ENCODE measurements at regions not wholly inside any gene's neighbourhood (a gene's known extent, or its start where the extent isn't known, plus 50 kb on each side); places are given as distances from the start of the nearest gene placed in this dataset.

DNA sequence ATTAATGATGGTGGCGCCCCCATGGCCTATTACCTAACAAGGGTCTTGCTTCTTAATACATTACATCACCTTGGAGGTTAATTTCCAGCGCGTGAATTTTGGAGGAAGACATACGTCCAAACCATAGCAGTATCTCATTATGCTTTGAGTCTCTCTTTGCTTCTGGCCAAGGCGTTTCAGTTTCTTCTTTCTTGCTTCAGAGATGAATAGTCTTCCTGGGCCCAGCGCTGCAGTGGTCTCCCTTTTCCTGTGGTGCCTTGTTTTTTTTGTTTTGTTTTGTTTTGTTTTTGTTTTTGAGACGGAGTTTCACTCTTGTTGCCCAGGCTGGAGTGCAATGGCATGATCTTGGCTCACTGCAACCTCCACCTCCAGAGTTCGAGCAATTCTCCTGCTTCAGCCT lies 268.4 kb downstream of the SOX4 start:
- no peak overlapping the region for H2BK20ac ChIP-seq (ENCODE audit: low read depth, low read length, poor library complexity, severe bottlenecking)
- Mint-ChIP-seq H3K4me1 (peaks cover 0 to 5% of the 10 kb centered on the region in 2 experiments; a peak in 1 of 4 replicates), H3K4me3 (no peak overlapping the region), H3K27me3 (ENCODE audit: low read depth) (no peaks in the 10 kb centered on the region), H3K9me3 (no peaks in the 10 kb centered on the region), H3K27ac (peak overlapping the region in 2 of 3 experiments; percentile 79 to 87; a peak in 4 of 7 replicates), H3K36me3 (ENCODE audit: insufficient read depth in 1 of 3, low read depth in 3 of 3) (peaks cover 12 to 38% (median 37%) of the 10 kb centered on the region in 3 experiments; a peak in 6 of 7 replicates)
- TF ChIP-seq, protein P1, sequence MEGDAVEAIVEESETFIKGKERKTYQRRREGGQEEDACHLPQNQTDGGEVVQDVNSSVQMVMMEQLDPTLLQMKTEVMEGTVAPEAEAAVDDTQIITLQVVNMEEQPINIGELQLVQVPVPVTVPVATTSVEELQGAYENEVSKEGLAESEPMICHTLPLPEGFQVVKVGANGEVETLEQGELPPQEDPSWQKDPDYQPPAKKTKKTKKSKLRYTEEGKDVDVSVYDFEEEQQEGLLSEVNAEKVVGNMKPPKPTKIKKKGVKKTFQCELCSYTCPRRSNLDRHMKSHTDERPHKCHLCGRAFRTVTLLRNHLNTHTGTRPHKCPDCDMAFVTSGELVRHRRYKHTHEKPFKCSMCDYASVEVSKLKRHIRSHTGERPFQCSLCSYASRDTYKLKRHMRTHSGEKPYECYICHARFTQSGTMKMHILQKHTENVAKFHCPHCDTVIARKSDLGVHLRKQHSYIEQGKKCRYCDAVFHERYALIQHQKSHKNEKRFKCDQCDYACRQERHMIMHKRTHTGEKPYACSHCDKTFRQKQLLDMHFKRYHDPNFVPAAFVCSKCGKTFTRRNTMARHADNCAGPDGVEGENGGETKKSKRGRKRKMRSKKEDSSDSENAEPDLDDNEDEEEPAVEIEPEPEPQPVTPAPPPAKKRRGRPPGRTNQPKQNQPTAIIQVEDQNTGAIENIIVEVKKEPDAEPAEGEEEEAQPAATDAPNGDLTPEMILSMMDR (conservative IDR thresholded peaks at IDR 0.05) = no peak
- H3K4me1 ChIP-seq (ENCODE audit: insufficient read depth, low read length) = no peaks in the 10 kb centered on the region
- no peak overlapping the region for H3K27ac ChIP-seq (ENCODE audit: insufficient read length, low read depth, low read length)
- H3K79me2 ChIP-seq (ENCODE audit: insufficient read depth, low read length) = peaks cover 4% of the 10 kb centered on the region; the same call in 1 of the 2 replicates
- H3K23me2 ChIP-seq (ENCODE audit: insufficient read length, low read depth, low read length, poor library complexity, severe bottlenecking) = no peaks in the 10 kb centered on the region
- no peak overlapping the region for H4K5ac ChIP-seq (ENCODE audit: insufficient read length, low read depth, low read length)
- no peaks in the 10 kb centered on the region for H3K9me3 ChIP-seq (ENCODE audit: control insufficient read depth, low read depth, low read length)
- H2AK5ac ChIP-seq (ENCODE audit: insufficient read length, low read length) = no peak overlapping the region
- H2BK5ac ChIP-seq (ENCODE audit: insufficient read length, low read length) = no peak overlapping the region
- no peak overlapping the region for H3K56ac ChIP-seq (ENCODE audit: insufficient read length, low read depth, low read length)
- H3K14ac ChIP-seq (ENCODE audit: insufficient read depth, low read length) = no peak overlapping the region
- H2AFZ ChIP-seq (ENCODE audit: low read length) = no peak overlapping the region
- no peak overlapping the region for H3T11ph ChIP-seq (ENCODE audit: low read length)
- H3K23ac ChIP-seq (ENCODE audit: insufficient read length, low read depth, low read length) = no peak overlapping the region
- H3K4ac ChIP-seq (ENCODE audit: low read depth, low read length) = no peak overlapping the region
- no peaks in the 10 kb centered on the region for H4K20me1 ChIP-seq (ENCODE audit: control insufficient read depth, insufficient read depth, insufficient read length)
- no peak overlapping the region for H2BK12ac ChIP-seq (ENCODE audit: insufficient read length, low read depth, low read length)
- H3K79me1 ChIP-seq (ENCODE audit: insufficient read depth, low read depth, low read length, poor library complexity, severe bottlenecking) = peaks cover 9% of the 10 kb centered on the region
- no peak overlapping the region for H3K9ac ChIP-seq (ENCODE audit: extremely low read depth, insufficient read length, low read length)
- WGBS (ENCODE audit: extremely low coverage, insufficient read length, low lambda C conversion rate) = no CpG with 5 or more reads among the region's 8 CpGs
- no peak overlapping the region for H2BK15ac ChIP-seq (ENCODE audit: low read depth, low read length)
- H3K27me3 ChIP-seq (ENCODE audit: insufficient read depth, low read length) = no peaks in the 10 kb centered on the region
- H3K18ac ChIP-seq (ENCODE audit: insufficient read length, low read depth, low read length) = no peak overlapping the region
- no peak overlapping the region for H4K8ac ChIP-seq (replicated peaks; ENCODE audit: insufficient read length, low read depth, low read length)
- no peak overlapping the region for H3K4me2 ChIP-seq (ENCODE audit: insufficient read depth, insufficient read length, low read length)
- DNase-seq = no peak
- H4K91ac ChIP-seq (ENCODE audit: insufficient read length, low read depth, low read length) = no peak overlapping the region
- H2BK120ac ChIP-seq (ENCODE audit: low read depth, low read length, poor library complexity, severe bottlenecking) = no peak overlapping the region
